HCT116 (cell line): ENCODE measurements at regions not wholly inside any gene's neighbourhood (a gene's known extent, or its start where the extent isn't known, plus 50 kb on each side); places are given as distances from the start of the nearest gene placed in this dataset.

Experiments used
- ATAC-seq: fragments of 200-7000 bp; cut with Tn5 transposase; 2 replicates; pipeline ENCODE4 v1.9.1; 2020; ENCODE audit warnings: mild to moderate bottlenecking, moderate library complexity
- BruUV-seq: library from RNA; stranded (reverse); fragments of 400-500 nt; replicated peaks from 2 replicates; lab custom pipeline; 2021; lab: Mats Ljungman, UMichigan
- CTCF ChIA-PET: fragments of 300-600 bp; sonication (Branson Sonifier 250); formaldehyde crosslinking; loops from one replicate; lab custom pipeline; 2021; ENCODE audit warnings: antibody characterized with exemption; lab: Charles Lee
- POLR2A ChIA-PET: fragments of 300-600, 350-600 bp; sonication (Branson Sonifier 250); formaldehyde crosslinking; loops from one replicate; lab custom pipeline; 2021; ENCODE audit warnings: antibody characterized with exemption; lab: Charles Lee
- RAD21 ChIA-PET, 2 experiments: fragments of 300-600 bp; sonication (Branson Sonifier 250); formaldehyde crosslinking; loops; one replicate each; lab custom pipeline; 2023; ENCODE audit warnings: low total read pairs in 2 of 2; ENCODE audit not compliant: uncharacterized antibody in 2 of 2, unreplicated experiment in 2 of 2, low non-redundant PET in 1 of 2; lab: Charles Lee
- DNase-seq: peaks from one replicate; pipeline ENCODE4 v3.0.0-alpha.2; 2010; ENCODE audit warnings: low read depth, low spot score
- H2AFZ ChIP-seq: fragments of 200-600 bp; shearing (Covaris generic), sonication (generic); 2 replicates; pipeline ENCODE4 v1.6.1; 2017; ENCODE audit warnings: low read depth, mixed run types, mixed read lengths, antibody characterized with exemption, low read length; ENCODE audit not compliant: poor library complexity, severe bottlenecking
- H3K27ac ChIP-seq: 2 replicates; pipeline ENCODE4 v1.5.1; 2012; ENCODE audit warnings: low read depth, low read length
- H3K27me3 ChIP-seq: fragments of 200-600 bp; sonication (generic); 2 replicates; pipeline ENCODE4 v1.6.1; 2016; ENCODE audit warnings: mixed run types, low read length, mixed read lengths; ENCODE audit not compliant: insufficient read depth
- H3K36me3 ChIP-seq, 2 experiments: fragments of 200-500 bp in 1 of 2; fragments of 200-600 bp in 1 of 2; sonication (Bioruptor generic) in 1 of 2; sonication (generic) in 1 of 2; 2 replicates each; pipeline versions ENCODE4 v1.5.1 to v1.6.1; 2014 to 2016; ENCODE audit warnings: low read length in 2 of 2, inconsistent platforms in 1 of 2, mixed read lengths in 1 of 2, mixed run types in 1 of 2; ENCODE audit not compliant: insufficient read depth in 2 of 2, control insufficient read depth in 1 of 2
- H3K4me1 ChIP-seq, 2 experiments: fragments of 200-600 bp in 1 of 2; sonication (generic) in 1 of 2; 2 replicates each; pipeline versions ENCODE4 v1.5.1 to v1.6.1; 2012 to 2017; ENCODE audit warnings: low read length in 2 of 2, inconsistent platforms in 1 of 2, mild to moderate bottlenecking in 1 of 2, mixed read lengths in 1 of 2, mixed run types in 1 of 2, moderate library complexity in 1 of 2; ENCODE audit not compliant: insufficient read depth in 2 of 2, control insufficient read depth in 1 of 2
- H3K4me2 ChIP-seq: fragments of 200-600 bp; sonication (generic); 2 replicates; pipeline ENCODE4 v1.6.1; 2017; ENCODE audit warnings: mixed run types, low read length, mixed read lengths
- H3K4me3 ChIP-seq, 2 experiments: fragments of 200-600 bp in 1 of 2; sonication (generic) in 1 of 2; replicated peaks in 1 of 2; 2 replicates each; pipeline ENCODE4 v1.5.1; 2011 to 2016; ENCODE audit warnings: low read length in 2 of 2, control low read depth in 1 of 2, low read depth in 1 of 2, mild to moderate bottlenecking in 1 of 2, mixed read lengths in 1 of 2, mixed run types in 1 of 2
- H3K79me2 ChIP-seq: fragments of 200-600 bp; sonication (generic); 2 replicates; pipeline ENCODE4 v1.6.1; 2017; ENCODE audit warnings: mild to moderate bottlenecking, mixed run types, low read length, moderate library complexity, mixed read lengths; ENCODE audit not compliant: insufficient read depth
- H3K9ac ChIP-seq: fragments of 200-600 bp; sonication (generic); 2 replicates; pipeline ENCODE4 v1.6.1; 2016; ENCODE audit warnings: low read length, mixed read lengths
- H3K9me2 ChIP-seq: fragments of 200-600 bp; sonication (generic), shearing (Covaris generic); 2 replicates; pipeline ENCODE4 v1.6.1; 2017; ENCODE audit warnings: mixed run types, mild to moderate bottlenecking, moderate library complexity; ENCODE audit not compliant: insufficient read depth
- H3K9me3 ChIP-seq, 2 experiments: fragments of 200-500 bp in 1 of 2; fragments of 200-600 bp in 1 of 2; sonication (Bioruptor generic) in 1 of 2; sonication (generic) in 1 of 2; 2 replicates each; pipeline ENCODE4 v1.6.1; 2014 to 2017; ENCODE audit warnings: low read length in 2 of 2, mixed read lengths in 2 of 2, inconsistent platforms in 1 of 2, low read depth in 1 of 2, mild to moderate bottlenecking in 1 of 2, mixed run types in 1 of 2, moderate library complexity in 1 of 2; ENCODE audit not compliant: control insufficient read depth in 1 of 2, insufficient read depth in 1 of 2
- H4K20me1 ChIP-seq: fragments of 200-600 bp; sonication (generic), shearing (Covaris generic); 2 replicates; pipeline ENCODE4 v1.6.1; 2017; ENCODE audit warnings: mixed run types, mild to moderate bottlenecking, moderate library complexity; ENCODE audit not compliant: insufficient read depth
- CBX3 ChIP-seq: IDR thresholded peaks from 2 replicates; pipeline ENCODE4 v1.6.1; 2012; ENCODE audit warnings: low read depth
- CTCF ChIP-seq, 3 experiments: fragments of 200-600 bp in 1 of 3; sonication (generic) in 1 of 3; IDR thresholded peaks in 2 of 3; conservative IDR thresholded peaks in 1 of 3; 2 replicates each; pipeline ENCODE4 v1.5.1; 2012 to 2017; ENCODE audit warnings: low read depth in 2 of 3, low read length in 2 of 3, antibody characterized with exemption in 1 of 3, borderline replicate concordance in 1 of 3, control low read depth in 1 of 3, mild to moderate bottlenecking in 1 of 3, mixed read lengths in 1 of 3, mixed run types in 1 of 3, moderate library complexity in 1 of 3; ENCODE audit not compliant: insufficient read depth in 1 of 3
- EGR1 ChIP-seq: IDR thresholded peaks from 2 replicates; pipeline ENCODE4 v1.6.1; 2012; ENCODE audit warnings: low read depth
- ELF1 ChIP-seq: IDR thresholded peaks from 2 replicates; pipeline ENCODE4 v1.6.1; 2012; ENCODE audit warnings: low read depth, borderline replicate concordance
- MAX ChIP-seq: IDR thresholded peaks from 2 replicates; pipeline ENCODE4 v1.6.1; 2012
- POLR2A ChIP-seq: IDR thresholded peaks from 2 replicates; pipeline ENCODE4 v1.7.0; 2011; ENCODE audit warnings: borderline replicate concordance; ENCODE audit not compliant: insufficient read depth, insufficient read length; ENCODE audit errors: extremely low read depth
- RAD21 ChIP-seq: IDR thresholded peaks from 2 replicates; pipeline ENCODE4 v1.6.1; 2012; ENCODE audit warnings: low read depth, mild to moderate bottlenecking
- SIN3A ChIP-seq: IDR thresholded peaks from 2 replicates; pipeline ENCODE4 v1.6.1; 2012; ENCODE audit warnings: low read depth
- SRF ChIP-seq: IDR thresholded peaks from 2 replicates; pipeline ENCODE4 v1.6.1; 2012; ENCODE audit warnings: low read depth
- TCF7L2 ChIP-seq: IDR thresholded peaks from 2 replicates; pipeline ENCODE4 v1.7.0; 2011; ENCODE audit warnings: borderline replicate concordance, inconsistent platforms; ENCODE audit not compliant: insufficient read depth, insufficient read length; ENCODE audit errors: extremely low read depth
- YY1 ChIP-seq: IDR thresholded peaks from 2 replicates; pipeline ENCODE4 v1.6.1; 2011; ENCODE audit warnings: low read length, low read depth, moderate library complexity, mild to moderate bottlenecking; ENCODE audit not compliant: insufficient replicate concordance; ENCODE audit errors: extremely low read depth
- ZBTB33 ChIP-seq: IDR thresholded peaks from 2 replicates; pipeline ENCODE4 v1.6.1; 2011; ENCODE audit warnings: mild to moderate bottlenecking, low read length, moderate library complexity; ENCODE audit not compliant: insufficient replicate concordance; ENCODE audit errors: extremely low read depth
- intact Hi-C: fragments of 100-400 bp; cut with micrococcal nuclease; formaldehyde crosslinking; loops from 2 replicates; pipeline ENCODE4 v1.10.0; 2022

GRCh38 chr21:28358702-28359101, 634.0 kb downstream of the LTN1 start:
- Histone ChIP-seq H3K4me3 (no peak overlapping the region), H3K27me3 (no peaks in the 10 kb centered on the region), H3K27ac (no peak overlapping the region), H2AFZ (no peak overlapping the region), H3K79me2 (no peaks in the 10 kb centered on the region), H3K4me2 (no peak overlapping the region), H3K4me1 (no peaks in the 10 kb centered on the region), H3K9me2 (no peaks in the 10 kb centered on the region), H3K9me3 (peaks cover 0 to 21% of the 10 kb centered on the region in 2 experiments; a peak in 2 of 4 replicates), H3K36me3 (no peaks in the 10 kb centered on the region), H4K20me1 (no peaks in the 10 kb centered on the region), H3K9ac (no peak overlapping the region)
- intact Hi-C loops, result no loop called here
- no peak for DNase-seq
- no peak for TF ChIP-seq SIN3A
- TF ChIP-seq CTCF (IDR thresholded peaks at IDR 0.05 in 2 of 3, conservative IDR thresholded peaks at IDR 0.05 in 1 of 3; ENCODE audit: borderline replicate concordance in 1 of 3, insufficient read depth in 1 of 3, low read depth in 2 of 3, low read length in 2 of 3), result no peak
- no peak for TF ChIP-seq RAD21
- TF ChIP-seq POLR2A, result no peak
- CTCF ChIA-PET, result no interaction called here
- RAD21 ChIA-PET, result no interaction called here
- BruUV-seq, result no TSS peak
- POLR2A ChIA-PET, result no interaction called here
- no peak for ATAC-seq

GRCh38 chr21:28358170-28358569, 634.5 kb downstream of the LTN1 start:
- ChIA-PET POLR2A (no interaction called here), CTCF (no interaction called here), RAD21 (no interaction called here)
- Histone ChIP-seq H3K4me2 (no peak overlapping the region), H3K9ac (no peak overlapping the region), H3K4me1 (no peaks in the 10 kb centered on the region), H3K36me3 (no peaks in the 10 kb centered on the region), H3K27me3 (no peaks in the 10 kb centered on the region), H3K79me2 (no peaks in the 10 kb centered on the region), H4K20me1 (no peaks in the 10 kb centered on the region), H2AFZ (no peak overlapping the region), H3K9me2 (no peaks in the 10 kb centered on the region), H3K9me3 (peaks cover 0 to 21% of the 10 kb centered on the region in 2 experiments; a peak in 2 of 4 replicates), H3K4me3 (no peak overlapping the region), H3K27ac (no peak overlapping the region)
- no peak for DNase-seq
- BruUV-seq, result no TSS peak
- TF ChIP-seq POLR2A (no peak), TCF7L2 (no peak), YY1 (no peak), RAD21 (no peak), ELF1 (no peak), EGR1 (no peak), CBX3 (no peak), MAX (no peak), SRF (no peak), ZBTB33 (no peak)
- intact Hi-C loops, result no loop called here
- no peak for ATAC-seq
